ENCODE measurements at regions not wholly inside any gene's neighbourhood (a gene's known extent, or its start where the extent isn't known, plus 50 kb on each side); places are given as distances from the start of the nearest gene placed in this dataset.

- TF ChIP-seq CTCF (IDR thresholded peaks at IDR 0.05) (no peak), ZFX (IDR thresholded peaks at IDR 0.05; ENCODE audit: borderline replicate concordance) (no peak)
Measured at GRCh38 chr3:153041181-153041580, 120.8 kb upstream of the RAP2B start.

Measured in 22Rv1 (cell line).